GM21529 (cell line): ENCODE measurements at regions not wholly inside any gene's neighbourhood (a gene's known extent, or its start where the extent isn't known, plus 50 kb on each side); places are given as distances from the start of the nearest gene placed in this dataset.
"Not testable (repeated sequence)": the region's sequence is repeated elsewhere in the genome, so short reads cannot be mapped to it uniquely, and the experiment has no call there.

Experiments
- ATAC-seq: cut with Tn5 transposase; IDR thresholded peaks from one replicate; pipeline ENCODE4 v1.9.1; 2021; ENCODE audit not compliant: unreplicated experiment

GRCh38 chr20:57780398-57780797, 70.6 kb upstream of the PMEPA1 start:
- ATAC-seq = no peak

DNA sequence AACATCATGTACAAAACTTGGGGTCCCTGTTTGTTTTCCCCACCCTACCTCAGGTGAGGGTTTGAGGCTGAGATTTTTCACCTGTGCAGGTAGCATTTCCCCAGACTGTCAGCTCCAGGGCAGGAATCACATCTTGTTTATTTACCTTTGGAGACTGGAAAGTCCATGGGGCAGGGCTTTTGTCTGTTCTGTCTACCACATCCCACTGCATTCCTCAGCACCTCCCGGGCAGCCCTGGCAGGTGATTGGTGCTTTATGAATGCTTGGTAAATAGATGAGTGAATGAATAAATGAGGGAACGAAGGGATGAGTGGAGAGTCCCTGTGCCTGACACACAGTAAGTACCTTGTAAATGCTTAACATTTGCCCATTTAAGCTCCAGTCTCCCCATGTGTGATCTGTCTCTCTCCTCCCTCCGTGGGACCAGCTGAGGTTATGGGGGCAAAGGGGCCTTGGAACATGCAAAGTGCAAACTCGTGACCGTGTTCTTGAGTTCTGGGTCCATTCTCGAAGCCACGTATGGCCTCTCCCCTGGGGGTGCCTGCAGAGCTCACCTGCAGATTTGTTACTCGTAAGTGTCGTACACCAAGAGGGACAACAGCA, 69.7 kb upstream of the PMEPA1 start:
- no peak for ATAC-seq

DNA sequence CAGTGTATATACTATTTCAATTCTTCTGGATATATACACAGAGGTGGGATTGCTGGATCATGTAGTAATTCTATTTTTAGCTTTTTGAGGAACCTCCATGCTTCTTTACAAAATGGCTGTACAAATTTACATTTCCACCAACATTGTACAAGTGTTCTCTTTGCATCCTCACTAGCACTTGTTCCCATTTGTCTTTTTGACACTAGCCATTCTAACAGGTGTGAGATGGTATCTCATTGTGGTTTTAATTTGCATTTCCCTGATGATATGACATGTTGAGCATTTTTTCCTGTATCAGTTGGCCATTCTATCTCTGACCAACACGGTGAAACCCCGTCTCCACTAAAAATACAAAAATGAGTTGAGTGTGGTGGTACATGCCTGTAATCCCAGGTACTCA, 68.1 kb upstream of the PMEPA1 start:
- ATAC-seq = no peak

- no peak for ATAC-seq
Observed at GRCh38 chr20:57774951-57775350, 65.1 kb upstream of the PMEPA1 start.

DNA sequence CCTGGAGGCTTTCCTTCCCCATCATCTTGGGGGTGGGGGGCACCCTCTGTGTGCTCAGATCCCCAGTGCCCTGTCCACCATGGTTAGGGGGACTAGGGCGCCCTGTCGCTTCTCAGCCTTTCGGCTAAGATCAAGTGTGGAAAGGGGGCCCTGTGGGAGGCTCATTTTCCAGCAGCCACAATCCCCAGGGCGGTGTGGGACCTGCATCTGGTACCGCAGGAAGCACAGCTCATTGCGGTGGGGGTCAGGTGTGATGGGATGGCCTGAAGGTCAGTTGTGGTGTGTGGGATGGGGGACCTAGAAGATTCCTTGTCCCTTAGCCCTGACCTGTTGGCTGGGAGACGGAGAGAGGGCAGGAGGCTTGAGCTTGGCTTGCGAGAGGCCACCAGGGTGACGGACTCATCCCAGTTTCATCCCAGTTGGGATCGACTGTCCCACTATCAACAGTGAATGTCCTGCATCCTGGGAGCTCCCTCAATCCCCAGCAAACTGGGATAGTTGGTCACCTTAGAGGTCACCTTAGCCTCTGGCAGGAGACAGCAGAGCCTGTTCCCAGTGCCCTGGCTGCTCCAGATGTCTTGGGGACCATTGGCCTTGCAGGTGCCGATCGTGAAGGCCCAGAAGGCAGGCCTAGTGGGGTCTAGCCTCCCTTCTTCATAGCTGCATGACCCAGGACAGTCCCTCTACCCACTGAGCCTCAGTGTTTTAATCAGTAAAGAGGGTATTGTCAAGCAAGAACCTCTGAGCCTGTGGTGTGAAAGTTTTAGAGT, 64.5 kb upstream of the PMEPA1 start:
- no peak for ATAC-seq

DNA sequence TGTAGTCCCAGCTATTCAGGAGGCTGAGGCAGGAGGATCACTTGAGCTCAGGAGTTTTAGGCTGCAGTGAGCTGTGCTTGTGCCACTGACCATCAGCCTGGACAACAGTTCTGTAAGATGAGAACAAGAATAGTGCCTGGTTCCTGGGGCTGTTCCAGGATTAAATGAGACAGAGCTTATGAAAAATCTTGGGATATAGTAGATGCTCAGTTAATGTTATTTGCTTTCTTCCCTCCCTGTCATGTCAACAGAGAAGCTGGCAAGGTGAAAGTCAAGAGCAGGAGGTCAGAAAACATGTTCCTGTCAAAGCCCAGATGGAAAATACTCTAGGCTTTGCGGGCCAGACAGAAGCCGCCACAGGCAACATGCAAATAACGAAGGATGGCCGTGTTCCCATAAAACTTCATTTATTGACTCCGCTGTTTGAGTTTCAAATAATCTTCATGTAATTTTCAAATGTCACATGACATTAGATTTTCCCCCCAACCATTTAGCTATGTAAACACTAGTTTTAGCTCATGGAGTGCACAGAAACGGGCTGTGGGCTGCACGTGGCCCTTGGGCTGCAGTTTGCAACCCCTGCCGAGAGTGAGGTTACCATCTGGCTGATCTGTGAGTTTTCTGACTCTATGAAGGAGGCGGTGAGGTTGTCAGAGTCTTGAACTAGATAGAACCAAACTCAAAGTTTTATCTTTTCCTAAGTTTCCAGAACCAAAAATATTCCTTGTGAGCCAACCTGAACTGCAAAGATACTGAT, 63.4 kb upstream of the PMEPA1 start:
- ATAC-seq = no peak

- ATAC-seq = no peak
Observed at GRCh38 chr20:57772349-57772964, 62.6 kb upstream of the PMEPA1 start.

GRCh38 chr20:57770852-57771720, 61.3 kb upstream of the PMEPA1 start:
- no peak for ATAC-seq

DNA sequence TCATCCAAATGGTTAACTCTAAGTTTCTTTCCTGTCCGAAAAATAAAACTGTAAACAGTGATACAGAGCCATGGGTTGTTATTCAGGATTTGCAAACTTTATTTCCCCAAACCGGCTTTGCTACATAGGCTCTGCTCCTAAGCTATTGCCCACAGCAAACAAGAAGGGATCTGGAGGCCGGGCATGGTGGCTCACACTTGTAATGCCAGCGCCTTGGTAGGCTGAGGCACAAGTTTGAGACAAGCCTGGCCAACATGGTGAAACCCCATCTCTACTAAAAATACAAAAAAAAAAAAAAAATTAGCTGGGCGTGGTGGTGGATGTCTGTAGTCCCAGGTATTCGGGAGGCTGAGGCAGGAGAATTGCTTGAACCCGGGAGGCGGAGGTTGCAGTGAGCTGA, 60.6 kb upstream of the PMEPA1 start:
- ATAC-seq = not testable (repeated sequence)

GRCh38 chr20:57769756-57770155, 59.9 kb upstream of the PMEPA1 start:
- ATAC-seq = no peak

DNA sequence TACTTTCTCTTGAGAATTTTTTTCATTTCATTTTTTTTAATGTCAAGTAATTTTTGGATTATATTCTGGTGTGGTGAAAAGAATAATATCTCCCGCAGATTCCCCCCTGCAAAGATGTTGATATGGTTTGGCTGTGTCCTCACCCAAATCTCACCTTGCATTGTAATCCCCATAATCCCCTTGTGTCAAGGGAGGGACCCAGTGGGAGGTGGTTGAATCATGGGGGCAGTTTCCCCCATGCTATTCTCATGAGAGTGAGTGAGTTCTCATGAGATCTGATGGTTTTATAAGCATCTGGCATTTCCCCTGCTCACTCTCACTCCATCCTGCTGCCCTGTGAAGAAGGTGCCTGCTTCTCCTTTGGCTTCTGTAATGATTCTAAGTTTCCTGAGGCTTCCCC, 58.7 kb upstream of the PMEPA1 start:
- no peak for ATAC-seq

GRCh38 chr20:57767441-57767840, 57.6 kb upstream of the PMEPA1 start:
- ATAC-seq = no peak

DNA sequence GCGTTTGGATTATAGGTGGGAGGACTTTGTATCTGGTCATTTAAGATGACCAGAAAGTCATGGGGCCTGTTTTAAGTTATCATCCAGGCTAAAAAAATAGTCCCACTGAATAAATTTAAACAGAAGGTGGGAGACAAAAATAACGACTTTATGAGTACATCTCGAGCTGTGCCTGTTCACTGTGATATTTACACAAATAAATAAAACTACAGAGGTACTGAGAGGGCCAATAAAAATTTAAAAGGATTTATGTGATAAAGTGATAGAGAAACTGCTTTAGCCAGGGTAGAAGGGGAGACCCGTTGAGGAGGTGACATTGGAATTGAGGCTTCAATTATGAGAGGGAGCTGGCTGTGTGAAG, 53.4 kb upstream of the PMEPA1 start:
- ATAC-seq = no peak

GRCh38 chr20:57762531-57763234, 52.9 kb upstream of the PMEPA1 start:
- ATAC-seq = no peak

GRCh38 chr20:57761413-57761734, 51.6 kb upstream of the PMEPA1 start:
- ATAC-seq = no peak

GRCh38 chr20:57760698-57761412, 51.0 kb upstream of the PMEPA1 start:
- no peak for ATAC-seq

DNA sequence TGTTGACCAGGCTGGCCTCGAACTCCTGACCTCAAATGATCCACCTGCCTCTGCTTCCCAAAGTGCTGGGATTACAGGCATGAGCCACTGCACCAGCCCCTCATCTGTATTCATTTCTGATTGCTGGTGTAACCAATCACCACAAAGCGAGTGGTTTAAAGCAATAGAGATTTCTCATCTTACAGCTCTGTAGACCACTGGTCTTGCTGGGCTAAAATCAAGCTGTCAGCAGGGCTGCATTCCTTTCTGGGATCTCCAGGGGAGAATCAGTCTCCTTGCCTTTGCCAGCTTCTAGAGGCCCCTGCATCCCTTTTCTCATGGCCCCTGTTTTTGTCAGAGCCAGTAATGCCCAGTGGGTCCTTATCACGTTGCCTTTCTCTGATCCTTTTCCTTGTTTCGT, 49.9 kb upstream of the PMEPA1 start:
- no peak for ATAC-seq
